ENCODE measurements at regions not wholly inside any gene's neighbourhood (a gene's known extent, or its start where the extent isn't known, plus 50 kb on each side); places are given as distances from the start of the nearest gene placed in this dataset.

- DNase-seq: no peak
Measured at GRCh38 chr5:162325143-162325727, 257.7 kb downstream of the GABRG2 start.

GRCh38 chr5:162334944-162335343, 267.4 kb downstream of the GABRG2 start:
- DNase-seq: no peak

- no peak for DNase-seq
Measured at GRCh38 chr5:162360373-162360931, 292.9 kb downstream of the GABRG2 start.

GRCh38 chr5:162372256-162372655, 304.7 kb downstream of the GABRG2 start:
- DNase-seq: no peak

- no peak for DNase-seq
Measured at GRCh38 chr5:162377895-162378294, 310.3 kb downstream of the GABRG2 start.

GRCh38 chr5:162382839-162383238, 315.3 kb downstream of the GABRG2 start:
- no peak for DNase-seq

- no peak for DNase-seq
Measured at GRCh38 chr5:162384225-162384624, 316.7 kb downstream of the GABRG2 start.

- no peak for DNase-seq
Measured at GRCh38 chr5:162391833-162392232, 324.3 kb downstream of the GABRG2 start.

GRCh38 chr5:162392336-162392735, 324.8 kb downstream of the GABRG2 start:
- DNase-seq: no peak

- DNase-seq: no peak
Measured at GRCh38 chr5:162393534-162393933, 326.0 kb downstream of the GABRG2 start.

GRCh38 chr5:162407614-162408013, 340.0 kb downstream of the GABRG2 start:
- no peak for DNase-seq

- no peak for DNase-seq
Measured at GRCh38 chr5:162410365-162410764, 342.8 kb downstream of the GABRG2 start.

- DNase-seq: no peak
Measured at GRCh38 chr5:162429142-162429541, 361.6 kb downstream of the GABRG2 start.

- no peak for DNase-seq
Measured at GRCh38 chr5:162434281-162434680, 366.7 kb downstream of the GABRG2 start.

GRCh38 chr5:162436055-162436454, 368.5 kb downstream of the GABRG2 start:
- DNase-seq: no peak

GRCh38 chr5:162444129-162444762, 376.7 kb downstream of the GABRG2 start:
- no peak for DNase-seq

GRCh38 chr5:162456086-162456485, 388.5 kb downstream of the GABRG2 start:
- no peak for DNase-seq

- DNase-seq: no peak
Measured at GRCh38 chr5:162466011-162466410, 398.4 kb downstream of the GABRG2 start.

- no peak for DNase-seq
Measured at GRCh38 chr5:162473041-162473714, 405.6 kb downstream of the GABRG2 start.

GRCh38 chr5:162474239-162474638, 406.7 kb downstream of the GABRG2 start:
- DNase-seq: no peak

GRCh38 chr5:162484095-162484494, 416.5 kb downstream of the GABRG2 start:
- DNase-seq: no peak

- DNase-seq: no peak
Measured at GRCh38 chr5:162484986-162485385, 417.4 kb downstream of the GABRG2 start.

GRCh38 chr5:162485666-162486292, 418.2 kb downstream of the GABRG2 start:
- no peak for DNase-seq

All from NK-92 treated with Interleukin-12 subunit alpha and Interleukin-12 subunit beta, amount 100 ng/mL, for 24 hours (cell line).